ENCODE measurements at regions not wholly inside any gene's neighbourhood (a gene's known extent, or its start where the extent isn't known, plus 50 kb on each side); places are given as distances from the start of the nearest gene placed in this dataset.

DNA sequence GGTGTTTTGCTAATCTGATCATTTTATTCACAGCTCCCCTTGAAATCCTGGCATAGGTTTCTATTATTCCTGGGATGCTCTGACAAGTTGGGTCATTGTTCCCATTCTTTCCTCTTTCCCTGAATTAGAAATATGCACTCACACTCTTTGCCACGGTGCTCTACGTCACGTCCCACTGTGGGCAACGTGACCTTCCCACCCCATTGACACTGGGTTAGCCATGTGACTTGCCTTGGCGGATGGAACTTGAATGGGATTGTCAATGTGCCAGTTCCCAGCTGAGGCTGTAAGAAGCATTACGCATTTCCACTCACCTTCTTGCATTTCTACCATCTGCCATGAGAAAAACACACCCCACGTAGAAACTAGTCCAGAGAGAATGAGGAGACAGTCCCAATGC is 492.4 kb downstream of the SHISA9 start:
- TF ChIP-seq, protein P1, sequence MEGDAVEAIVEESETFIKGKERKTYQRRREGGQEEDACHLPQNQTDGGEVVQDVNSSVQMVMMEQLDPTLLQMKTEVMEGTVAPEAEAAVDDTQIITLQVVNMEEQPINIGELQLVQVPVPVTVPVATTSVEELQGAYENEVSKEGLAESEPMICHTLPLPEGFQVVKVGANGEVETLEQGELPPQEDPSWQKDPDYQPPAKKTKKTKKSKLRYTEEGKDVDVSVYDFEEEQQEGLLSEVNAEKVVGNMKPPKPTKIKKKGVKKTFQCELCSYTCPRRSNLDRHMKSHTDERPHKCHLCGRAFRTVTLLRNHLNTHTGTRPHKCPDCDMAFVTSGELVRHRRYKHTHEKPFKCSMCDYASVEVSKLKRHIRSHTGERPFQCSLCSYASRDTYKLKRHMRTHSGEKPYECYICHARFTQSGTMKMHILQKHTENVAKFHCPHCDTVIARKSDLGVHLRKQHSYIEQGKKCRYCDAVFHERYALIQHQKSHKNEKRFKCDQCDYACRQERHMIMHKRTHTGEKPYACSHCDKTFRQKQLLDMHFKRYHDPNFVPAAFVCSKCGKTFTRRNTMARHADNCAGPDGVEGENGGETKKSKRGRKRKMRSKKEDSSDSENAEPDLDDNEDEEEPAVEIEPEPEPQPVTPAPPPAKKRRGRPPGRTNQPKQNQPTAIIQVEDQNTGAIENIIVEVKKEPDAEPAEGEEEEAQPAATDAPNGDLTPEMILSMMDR (IDR thresholded peaks at IDR 0.05) = no peak
- TF ChIP-seq POLR2A (IDR thresholded peaks at IDR 0.05) (no peak), POLR2AphosphoS5 (IDR thresholded peaks at IDR 0.05) (no peak), EP300 (IDR thresholded peaks at IDR 0.05) (no peak)
- Histone ChIP-seq H3K27me3 (no peaks in the 10 kb centered on the region), H3K36me3 (no peaks in the 10 kb centered on the region), H3K9me3 (peaks cover 0 to 4% (median 0%) of the 10 kb centered on the region in 4 donors), H3K4me3 (no peak overlapping the region), H3K4me1 (no peaks in the 10 kb centered on the region), H3K27ac (no peak overlapping the region)
- WGBS, 5 donors = 70 to 84% (median 82%) methylated on average over 7 of the region's 7 CpGs
- intact Hi-C loops (cut with DNase I; ENCODE audit: low total_unique reads) = no loop called here
- DNase-seq = no peak

DNA sequence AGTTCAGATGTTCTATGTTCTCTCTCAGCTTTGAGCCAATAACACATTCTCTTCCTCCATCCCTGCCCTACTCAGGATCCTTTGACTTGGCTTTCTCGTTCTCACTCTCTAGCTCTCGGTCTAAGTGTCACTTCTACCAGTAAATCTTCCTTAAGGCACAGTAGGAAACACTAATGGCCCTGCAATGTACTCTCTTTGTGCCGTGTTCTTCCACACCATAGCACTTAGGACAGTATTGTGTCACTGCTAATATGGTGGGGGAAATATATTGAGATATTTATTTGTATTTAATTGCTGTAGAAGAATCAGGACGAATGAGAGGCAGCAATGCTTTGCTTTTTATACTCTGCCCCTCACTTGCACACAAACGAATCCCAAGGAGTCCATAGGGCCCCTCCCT is 493.1 kb downstream of the SHISA9 start:
- no peak for TF ChIP-seq POLR2A (IDR thresholded peaks at IDR 0.05)
- TF ChIP-seq POLR2AphosphoS5 (IDR thresholded peaks at IDR 0.05) = no peak
- TF ChIP-seq EP300 (IDR thresholded peaks at IDR 0.05) = no peak
- TF ChIP-seq, protein P1 (IDR thresholded peaks at IDR 0.05) = no peak
- peaks cover 0 to 7% (median 0%) of the 10 kb centered on the region in 4 donors for H3K9me3 ChIP-seq
- no peak for DNase-seq
- H3K36me3 ChIP-seq = no peaks in the 10 kb centered on the region
- H3K27me3 ChIP-seq = no peaks in the 10 kb centered on the region
- 35 to 48% (median 44%) methylated on average over 5 of the region's 5 CpGs for WGBS, 5 donors
- H3K4me1 ChIP-seq = no peaks in the 10 kb centered on the region
- H3K4me3 ChIP-seq = no peak overlapping the region
- no peak overlapping the region for H3K27ac ChIP-seq
- intact Hi-C loops (cut with DNase I; ENCODE audit: low total_unique reads) = no loop called here

DNA sequence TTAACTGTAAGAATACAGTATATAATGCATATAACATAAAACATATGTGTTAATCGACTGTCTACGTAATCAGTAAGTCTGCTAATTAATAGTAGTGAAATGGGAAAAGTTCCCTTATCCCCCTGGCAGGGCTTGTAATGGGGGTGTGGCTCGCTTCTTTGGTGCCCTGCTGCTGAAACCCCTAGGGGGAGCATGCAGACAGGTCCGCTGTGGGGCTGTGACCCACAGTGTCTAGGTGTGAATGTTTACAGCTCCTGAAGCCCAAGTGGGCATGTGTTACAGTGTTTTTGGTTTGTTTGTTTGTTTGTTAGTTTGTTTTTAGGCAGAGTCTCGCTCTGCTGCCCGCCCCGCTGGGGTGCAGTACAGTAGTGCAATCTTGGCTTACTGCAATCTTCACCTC is 495.7 kb downstream of the SHISA9 start:
- no peak overlapping the region for H3K4me3 ChIP-seq
- no peaks in the 10 kb centered on the region for H3K4me1 ChIP-seq
- intact Hi-C loops (cut with DNase I; ENCODE audit: low total_unique reads) = no loop called here
- no peak overlapping the region for H3K27ac ChIP-seq
- DNase-seq = no peak
- WGBS, 5 donors = 80 to 86% (median 83%) methylated on average over 7 of the region's 7 CpGs
- no peaks in the 10 kb centered on the region for H3K27me3 ChIP-seq
- TF ChIP-seq, protein P1 (IDR thresholded peaks at IDR 0.05) = no peak
- TF ChIP-seq POLR2A (IDR thresholded peaks at IDR 0.05) (no peak), EP300 (IDR thresholded peaks at IDR 0.05) (no peak), POLR2AphosphoS5 (IDR thresholded peaks at IDR 0.05) (no peak)
- H3K9me3 ChIP-seq = peaks cover 0 to 7% (median 3%) of the 10 kb centered on the region in 4 donors
- H3K36me3 ChIP-seq = no peaks in the 10 kb centered on the region

DNA sequence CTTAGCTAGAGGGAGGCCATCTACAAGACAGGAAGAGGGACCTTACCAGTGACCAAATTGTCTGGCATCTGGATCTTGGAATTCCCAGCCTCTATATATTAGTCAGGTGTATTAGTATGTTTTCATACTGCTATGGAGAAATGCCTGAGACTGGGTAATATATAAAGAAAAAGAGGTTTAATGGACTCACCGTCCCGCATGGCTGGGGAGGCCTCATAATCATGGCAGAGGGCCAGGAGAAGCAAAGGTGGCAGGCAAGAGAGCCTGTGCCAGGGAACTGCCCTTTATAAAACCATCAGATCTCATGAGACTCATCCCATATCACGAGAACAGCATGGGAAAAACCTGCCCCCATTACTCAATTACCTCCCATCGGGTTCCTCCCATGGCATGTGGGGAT is 500.2 kb downstream of the SHISA9 start:
- TF ChIP-seq POLR2A (IDR thresholded peaks at IDR 0.05) (no peak), EP300 (IDR thresholded peaks at IDR 0.05) (no peak), POLR2AphosphoS5 (IDR thresholded peaks at IDR 0.05) (no peak)
- TF ChIP-seq, protein P1 (IDR thresholded peaks at IDR 0.05) = no peak
- 74 to 85% (median 79%) methylated on average over 4 of the region's 4 CpGs for WGBS, 5 donors
- no peak overlapping the region for H3K27ac ChIP-seq
- no peak overlapping the region for H3K4me3 ChIP-seq
- intact Hi-C loops (cut with DNase I; ENCODE audit: low total_unique reads) = no loop called here
- H3K4me1 ChIP-seq = no peaks in the 10 kb centered on the region
- no peaks in the 10 kb centered on the region for H3K27me3 ChIP-seq
- H3K9me3 ChIP-seq = peaks cover 0 to 13% (median 3%) of the 10 kb centered on the region in 4 donors
- no peak for DNase-seq
- no peaks in the 10 kb centered on the region for H3K36me3 ChIP-seq

Data from stomach (tissue), 8 donors.